Endothelial cell of umbilical vein (primary cell): ENCODE measurements at regions not wholly inside any gene's neighbourhood (a gene's known extent, or its start where the extent isn't known, plus 50 kb on each side); places are given as distances from the start of the nearest gene placed in this dataset.

ENCODE experiments used
- BruUV-seq: library from RNA; stranded (reverse); fragments of 400-500 nt; replicated peaks from 2 replicates; lab custom pipeline; 2021; lab: Mats Ljungman, UMichigan
- CTCF ChIA-PET: fragments of 300-600, 350-600 bp; sonication (Branson Sonifier 250); formaldehyde crosslinking; loops from one replicate; lab custom pipeline; 2021; ENCODE audit warnings: antibody characterized with exemption, inconsistent platforms; lab: Charles Lee
- POLR2A ChIA-PET: fragments of 300-600, 350-600 bp; sonication (Branson Sonifier 250); formaldehyde crosslinking; loops from one replicate; lab custom pipeline; 2021; ENCODE audit warnings: antibody characterized with exemption, inconsistent platforms; lab: Charles Lee
- DNase-seq: peaks from one replicate; pipeline ENCODE4 v3.0.0-alpha.2; 2011; ENCODE audit warnings: low read depth, low spot score
- FAIRE-seq: peaks from 2 replicates; lab custom pipeline; 2011; peaks lifted over from hg19 to GRCh38; lab: Jason Lieb, UNC
- H2AFZ ChIP-seq: 2 replicates; pipeline ENCODE4 v1.6.0; 2012; ENCODE audit warnings: low read depth, low read length, control low read depth, inconsistent platforms
- H3K27ac ChIP-seq: 2 replicates; pipeline ENCODE4 v1.5.1; 2011; ENCODE audit warnings: low read depth, mild to moderate bottlenecking, control low read depth, low read length, moderate library complexity; ENCODE audit not compliant: insufficient read depth
- H3K27me3 ChIP-seq, 2 experiments: 2 replicates each; pipeline versions ENCODE4 v1.6.0 to v1.6.1; 2011; ENCODE audit warnings: low read length in 2 of 2, mixed read lengths in 1 of 2; ENCODE audit not compliant: control insufficient read depth in 2 of 2, insufficient read depth in 2 of 2
- H3K36me3 ChIP-seq, 2 experiments: 2 replicates in 1 of 2; 3 replicates in 1 of 2; pipeline ENCODE4 v1.5.1; 2011; ENCODE audit warnings: low read length in 2 of 2, mild to moderate bottlenecking in 1 of 2, moderate library complexity in 1 of 2; ENCODE audit not compliant: control insufficient read depth in 2 of 2, insufficient read depth in 2 of 2; ENCODE audit errors: extremely low read depth in 1 of 2
- H3K4me1 ChIP-seq: 3 replicates; pipeline ENCODE4 v1.5.1; 2011; ENCODE audit warnings: mild to moderate bottlenecking, low read length; ENCODE audit not compliant: control insufficient read depth, insufficient read depth; ENCODE audit errors: extremely low read depth
- H3K4me2 ChIP-seq: 2 replicates; pipeline ENCODE4 v1.6.1; 2011; ENCODE audit warnings: low read length, control low read depth, mixed read lengths; ENCODE audit not compliant: insufficient read depth
- H3K4me3 ChIP-seq, 3 experiments: fragments of 200-600 bp in 1 of 3; sonication (generic), shearing (Covaris generic) in 1 of 3; replicated peaks in 1 of 3; 2 replicates each; pipeline ENCODE4 v1.5.1; 2011 to 2016; ENCODE audit warnings: control low read depth in 3 of 3, low read length in 3 of 3, mild to moderate bottlenecking in 2 of 3, inconsistent platforms in 1 of 3, low read depth in 1 of 3, moderate library complexity in 1 of 3; ENCODE audit not compliant: insufficient read depth in 1 of 3
- H3K79me2 ChIP-seq: 2 replicates; pipeline ENCODE4 v1.6.0; 2012; ENCODE audit warnings: low read length, inconsistent platforms; ENCODE audit not compliant: control insufficient read depth, insufficient read depth
- H3K9ac ChIP-seq: replicated peaks from 2 replicates; pipeline ENCODE3; 2011; ENCODE audit warnings: low read length, control low read depth; ENCODE audit not compliant: insufficient read depth; ENCODE audit errors: extremely low read depth
- H3K9me1 ChIP-seq: replicated peaks from 3 replicates; pipeline ENCODE4 v1.6.0; 2011; ENCODE audit warnings: mild to moderate bottlenecking, low read length; ENCODE audit not compliant: control insufficient read depth, insufficient read depth; ENCODE audit errors: extremely low read depth
- H3K9me3 ChIP-seq: replicated peaks from 2 replicates; pipeline ENCODE4 v1.5.1; 2012; ENCODE audit warnings: low read length, inconsistent platforms; ENCODE audit not compliant: control insufficient read depth, insufficient read depth
- H4K20me1 ChIP-seq: replicated peaks from 2 replicates; pipeline ENCODE3; 2011; ENCODE audit warnings: mild to moderate bottlenecking, low read length; ENCODE audit not compliant: control insufficient read depth, insufficient read depth; ENCODE audit errors: extremely low read depth
- CTCF ChIP-seq, 2 donors: IDR thresholded peaks; 1 replicate in 1 of 2; 2 replicates in 1 of 2; pipeline ENCODE4 v1.5.1; 2011; ENCODE audit warnings: low read length in 2 of 2, mild to moderate bottlenecking in 2 of 2, moderate library complexity in 2 of 2, control low read depth in 1 of 2, inconsistent platforms in 1 of 2, low read depth in 1 of 2; ENCODE audit not compliant: insufficient read depth in 1 of 2; ENCODE audit errors: extremely low read depth in 1 of 2
- EZH2 ChIP-seq: IDR thresholded peaks from 2 replicates; pipeline ENCODE4 v1.6.1; 2012; ENCODE audit warnings: borderline replicate concordance, low read depth, mild to moderate bottlenecking, moderate library complexity, low read length, inconsistent platforms; ENCODE audit not compliant: severe bottlenecking
- FOS ChIP-seq: IDR thresholded peaks from 2 replicates; pipeline ENCODE4 v1.6.1; 2011; ENCODE audit warnings: mild to moderate bottlenecking, low read length, moderate library complexity, borderline replicate concordance; ENCODE audit not compliant: insufficient read depth
- GATA2 ChIP-seq: IDR thresholded peaks from 2 replicates; pipeline ENCODE4 v1.7.0; 2011; ENCODE audit warnings: low read depth, mild to moderate bottlenecking, moderate library complexity, mixed read lengths, low read length; ENCODE audit not compliant: insufficient read length, insufficient read depth
- JUN ChIP-seq: IDR thresholded peaks from 2 replicates; pipeline ENCODE4 v1.6.1; 2011; ENCODE audit warnings: borderline replicate concordance, low read depth; ENCODE audit not compliant: insufficient read length, insufficient read depth
- MAX ChIP-seq: IDR thresholded peaks from 2 replicates; pipeline ENCODE4 v1.6.1; 2011; ENCODE audit not compliant: insufficient read depth, insufficient read length
- MYC ChIP-seq: IDR thresholded peaks from one replicate; pipeline ENCODE4 v1.6.1; 2011; ENCODE audit warnings: mild to moderate bottlenecking, low read depth, low read length
- POLR2A ChIP-seq: IDR thresholded peaks from 2 replicates; pipeline ENCODE4 v1.6.1; 2012; ENCODE audit warnings: low read depth, mild to moderate bottlenecking, control low read depth, low read length
- POLR2AphosphoS5 ChIP-seq: IDR thresholded peaks from 2 replicates; pipeline ENCODE4 v1.6.1; 2012; ENCODE audit warnings: low read depth, mild to moderate bottlenecking, control low read depth, low read length, moderate library complexity; ENCODE audit not compliant: insufficient read depth
- dilution Hi-C: fragments of 300-500 bp; cut with MboI; formaldehyde crosslinking; loops from one replicate; pipeline ENCODE4 v1.15.0; 2019; ENCODE audit warnings: low sequenced_read_pairs; ENCODE audit not compliant: extremely low pct_ligation_motif_present
- intact Hi-C: fragments of 100-400 bp; cut with micrococcal nuclease; formaldehyde crosslinking; loops from one replicate; pipeline ENCODE4 v1.10.0; 2022

- peak; percentile 56 for DNase-seq
- Histone ChIP-seq H3K9me3 (no peaks in the 10 kb centered on the region), H4K20me1 (no peaks in the 10 kb centered on the region), H3K27me3 (no peaks in the 10 kb centered on the region), H3K36me3 (no peaks in the 10 kb centered on the region), H2AFZ (peak overlapping the region; percentile 6), H3K79me2 (no peaks in the 10 kb centered on the region), H3K9ac (no peak overlapping the region), H3K27ac (peak overlapping the region; percentile 69), H3K9me1 (no peaks in the 10 kb centered on the region), H3K4me2 (peak overlapping the region; percentile 5), H3K4me3 (no peak overlapping the region), H3K4me1 (peaks cover 24% of the 10 kb centered on the region)
- intact Hi-C loops (loop anchor here (1.0 kb wide), 1 partner anchor 47 kb away; no protein-coding TSS in a partner anchor), dilution Hi-C loops (no loop called here)
- BruUV-seq, result no TSS peak
- CTCF ChIA-PET, result no interaction called here
- no peak for TF ChIP-seq MYC
- peak; percentile 85 for TF ChIP-seq FOS
- TF ChIP-seq GATA2, result peak; percentile 75
- no peak for TF ChIP-seq MAX
- TF ChIP-seq POLR2AphosphoS5, result peak; percentile 15
- no peak for FAIRE-seq
- POLR2A ChIA-PET, result no interaction called here
Observed at GRCh38 chr3:148466143-148466542, 231.6 kb upstream of the AGTR1 start.

- no TSS peak for BruUV-seq
- Histone ChIP-seq H2AFZ (no peak overlapping the region), H3K4me3 (no peak overlapping the region), H3K36me3 (no peaks in the 10 kb centered on the region), H3K79me2 (no peaks in the 10 kb centered on the region), H3K9ac (no peak overlapping the region), H3K27me3 (no peaks in the 10 kb centered on the region), H3K27ac (peak overlapping the region; percentile 69), H3K9me3 (no peaks in the 10 kb centered on the region), H3K9me1 (no peaks in the 10 kb centered on the region), H4K20me1 (no peaks in the 10 kb centered on the region), H3K4me2 (no peak overlapping the region), H3K4me1 (peaks cover 30% of the 10 kb centered on the region)
- intact Hi-C loops, result loop anchor here (1.0 kb wide), 1 partner anchor 46 kb away; no protein-coding TSS in a partner anchor
- DNase-seq (no peak), FAIRE-seq (no peak)
- CTCF ChIA-PET, result interaction anchor here (0.6 kb wide), 1 partner anchor 18 kb away, joined by 3 read pairs; no protein-coding TSS in a partner anchor
- dilution Hi-C loops, result no loop called here
- POLR2A ChIA-PET, result no interaction called here
- TF ChIP-seq POLR2AphosphoS5 (no peak), JUN (no peak), GATA2 (no peak), MYC (no peak), POLR2A (no peak), MAX (no peak), CTCF (IDR thresholded peaks at IDR 0.05; ENCODE audit: extremely low read depth in 1 of 2, insufficient read depth in 1 of 2, low read depth in 1 of 2, low read length in 2 of 2) (no peak), FOS (no peak), EZH2 (no peak)
Observed at GRCh38 chr3:148466980-148467740, 230.5 kb upstream of the AGTR1 start.
